NCI-H345 treated with DMSO at 0.1 percent for 48 hours (cell line): ENCODE measurements at regions not wholly inside any gene's neighbourhood (a gene's known extent, or its start where the extent isn't known, plus 50 kb on each side); places are given as distances from the start of the nearest gene placed in this dataset.

Source experiments
- DNase-seq: peaks from one replicate; lab custom pipeline; 2025; ENCODE audit not compliant: unreplicated experiment; lab: John Stamatoyannopoulos, UW

DNA sequence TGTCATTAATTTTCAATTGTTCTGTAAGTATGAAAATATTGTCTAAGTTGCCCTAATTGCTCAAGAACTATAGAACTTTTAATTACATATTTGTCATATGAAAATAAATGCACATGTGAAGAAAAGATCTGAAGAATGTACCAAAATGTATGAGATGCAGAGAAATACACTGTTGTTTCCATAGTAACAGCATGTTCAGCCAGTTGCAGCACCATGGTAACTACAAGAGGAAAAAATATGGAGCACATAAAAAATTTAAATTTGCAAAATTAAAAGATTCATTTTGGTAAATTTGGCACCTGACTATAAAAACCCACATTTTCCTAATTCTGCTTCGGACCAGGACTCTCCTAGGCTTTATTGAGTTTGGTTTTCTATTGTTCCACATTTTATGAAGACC, 1170.0 kb upstream of the MIR17HG start:
- DNase-seq: no peak

DNA sequence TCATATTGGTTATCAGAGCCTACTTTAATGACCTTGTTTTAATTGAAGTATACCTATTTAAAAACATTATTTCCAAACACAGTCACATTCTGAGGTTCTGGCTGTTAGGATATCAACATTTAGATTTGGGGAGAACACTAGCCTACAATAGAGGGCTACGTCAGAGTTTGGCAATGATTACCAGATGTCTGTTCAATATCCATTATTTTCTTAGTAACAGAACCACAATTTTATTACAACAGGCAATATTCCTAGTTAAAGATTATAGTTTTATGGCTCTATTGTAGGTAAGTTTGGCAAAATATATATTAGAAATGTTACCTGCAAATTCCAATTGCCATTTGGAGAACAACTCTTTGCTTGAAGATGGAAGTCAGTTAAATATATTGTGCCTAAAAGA, 1163.1 kb upstream of the MIR17HG start:
- DNase-seq: no peak

DNA sequence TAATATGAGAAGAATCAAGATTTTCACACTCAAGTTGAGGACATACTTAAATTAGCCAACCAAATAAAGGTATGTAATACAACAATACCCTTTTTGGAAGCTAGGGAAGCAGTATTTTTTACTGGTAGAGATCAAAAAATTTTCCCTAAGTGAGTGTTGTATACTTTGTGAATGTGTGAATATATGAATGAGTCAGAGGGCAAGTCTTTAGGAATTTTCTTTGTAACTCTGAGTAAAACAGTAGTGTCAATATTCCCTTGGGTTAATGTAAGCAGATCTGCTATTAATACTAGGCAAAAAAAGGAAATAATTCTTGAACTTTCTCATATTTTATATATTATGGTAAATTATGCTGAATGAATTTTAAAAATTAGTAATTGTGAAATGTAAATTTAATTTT, 1161.8 kb upstream of the MIR17HG start:
- no peak for DNase-seq

- no peak for DNase-seq
Measured at GRCh38 chr13:90187478-90188350, 1159.8 kb upstream of the MIR17HG start.

DNA sequence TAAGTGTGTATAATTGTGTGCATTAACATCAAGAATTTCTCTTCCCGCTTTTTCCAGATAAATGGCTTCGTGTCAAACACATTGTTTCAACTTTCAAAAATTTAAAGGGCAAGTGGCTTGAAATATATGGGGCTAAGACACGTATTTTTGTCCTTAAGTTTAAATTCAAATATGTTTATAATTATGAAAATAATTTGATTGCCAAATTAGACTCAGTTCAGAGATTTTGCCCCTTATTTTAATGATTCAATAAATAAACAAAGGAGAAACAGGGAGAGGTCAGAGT, 1159.2 kb upstream of the MIR17HG start:
- no peak for DNase-seq

GRCh38 chr13:90197722-90198121, 1149.8 kb upstream of the MIR17HG start:
- no peak for DNase-seq

DNA sequence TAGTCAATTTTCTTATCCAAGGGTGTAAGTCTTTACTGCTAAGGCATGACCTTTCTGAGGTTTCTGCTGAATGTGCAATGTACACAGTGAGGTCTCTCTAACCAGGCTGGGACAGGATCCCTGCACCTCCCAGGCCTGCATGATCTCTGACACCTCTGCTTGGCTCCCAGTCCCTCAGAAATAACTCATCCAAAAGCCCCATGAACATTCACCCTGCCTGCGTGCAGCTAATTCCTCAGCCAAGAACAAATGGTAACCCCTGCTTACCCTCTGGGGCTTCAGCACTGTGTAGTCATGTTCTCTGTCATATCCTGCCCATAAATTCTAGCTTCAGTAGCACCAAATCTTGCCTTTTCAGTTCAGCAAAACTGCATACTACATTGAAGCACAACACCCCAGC, 1146.3 kb upstream of the MIR17HG start:
- DNase-seq: no peak

DNA sequence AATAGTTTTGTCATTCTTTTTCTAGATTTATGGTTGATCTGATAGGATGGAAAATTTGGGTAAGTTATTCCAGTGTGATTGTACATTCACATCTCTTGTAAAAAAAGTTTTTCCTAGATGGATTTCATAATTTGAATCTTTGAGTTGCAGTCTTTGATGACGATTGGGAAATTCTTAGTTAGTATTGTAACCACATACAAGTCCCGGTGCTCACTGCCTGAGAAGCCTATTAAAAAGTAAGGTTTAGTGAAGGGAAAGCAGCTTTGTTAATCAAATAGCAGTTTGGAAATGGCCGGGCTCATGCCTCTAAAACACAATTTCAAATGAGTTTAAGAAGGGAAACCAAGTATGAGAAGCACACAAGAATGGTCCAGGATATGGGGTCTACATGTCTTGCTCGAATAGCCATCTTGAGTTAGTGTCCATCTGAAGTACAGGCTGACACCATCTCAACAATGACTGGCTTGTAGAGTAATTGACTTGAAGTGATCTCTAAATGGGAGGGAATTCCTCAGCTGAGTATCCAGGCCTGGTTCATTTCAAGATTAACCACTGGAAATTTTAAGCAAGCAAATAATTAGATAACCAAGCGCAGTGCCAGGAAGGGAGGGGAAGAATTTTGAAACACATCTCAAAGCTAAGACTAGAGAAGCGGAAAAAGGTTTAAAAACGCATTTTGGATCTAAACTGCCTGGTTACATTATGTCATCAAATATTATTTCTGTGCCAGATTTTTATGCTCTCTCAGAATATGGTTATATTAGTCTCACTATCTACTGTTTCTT, 1145.6 kb upstream of the MIR17HG start:
- no peak for DNase-seq

GRCh38 chr13:90205081-90205480, 1142.4 kb upstream of the MIR17HG start:
- DNase-seq: no peak

DNA sequence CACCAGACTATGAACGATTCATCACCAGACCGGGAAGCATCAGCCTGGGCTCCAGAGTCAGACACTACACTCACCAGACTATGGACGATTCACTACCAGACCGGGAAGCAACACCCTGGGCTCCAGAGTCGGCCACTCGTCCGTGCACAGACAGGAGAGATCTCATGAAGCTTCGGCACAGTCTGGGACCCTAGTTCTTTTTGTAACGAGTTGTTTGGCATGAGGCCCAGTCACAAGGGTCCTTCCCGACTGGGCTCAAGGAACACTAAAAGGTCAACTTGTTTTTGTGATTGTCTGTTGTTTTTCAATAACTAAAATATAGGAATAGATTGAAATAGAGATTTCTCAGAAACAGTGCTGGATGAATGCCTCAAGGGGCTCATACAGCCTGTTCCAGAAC, 1141.6 kb upstream of the MIR17HG start:
- DNase-seq: no peak

GRCh38 chr13:90217275-90217674, 1130.2 kb upstream of the MIR17HG start:
- DNase-seq: no peak

GRCh38 chr13:90222758-90223157, 1124.7 kb upstream of the MIR17HG start:
- DNase-seq: no peak

- no peak for DNase-seq
Measured at GRCh38 chr13:90230311-90230710, 1117.2 kb upstream of the MIR17HG start.

GRCh38 chr13:90232291-90232690, 1115.2 kb upstream of the MIR17HG start:
- DNase-seq: no peak

DNA sequence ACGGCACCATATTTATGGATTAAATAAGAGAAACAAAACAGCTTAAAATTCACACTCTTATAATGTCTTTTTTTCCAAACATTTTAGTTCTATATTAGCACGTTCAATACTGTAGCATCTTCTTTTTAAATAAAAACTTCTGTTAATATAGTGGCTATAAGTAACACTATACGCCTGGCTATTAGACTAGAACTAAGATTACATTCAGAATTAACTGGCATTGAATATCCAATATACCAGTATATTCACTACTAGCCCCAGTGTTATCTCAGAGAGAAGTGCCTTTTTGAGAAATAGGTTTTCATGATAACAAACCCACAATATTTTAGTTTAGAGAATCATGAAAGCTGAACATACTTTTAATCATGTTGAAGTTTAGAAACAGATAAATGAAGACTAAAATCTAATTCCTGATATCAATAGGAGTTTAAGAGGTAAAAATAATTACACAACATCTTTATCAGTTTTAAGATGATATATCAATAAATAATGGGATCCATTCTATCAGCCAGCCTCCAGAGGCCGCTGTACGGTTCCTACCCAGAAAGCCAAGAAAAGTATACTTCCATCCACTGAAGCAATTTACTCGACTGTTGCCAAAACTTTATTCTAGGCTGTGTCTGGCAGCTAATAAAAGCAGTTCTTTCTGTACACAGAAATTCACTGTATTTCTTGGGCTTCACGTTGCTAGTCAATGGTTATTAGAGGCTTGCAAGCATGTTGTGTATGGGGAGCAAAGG, 1113.4 kb upstream of the MIR17HG start:
- DNase-seq: no peak

DNA sequence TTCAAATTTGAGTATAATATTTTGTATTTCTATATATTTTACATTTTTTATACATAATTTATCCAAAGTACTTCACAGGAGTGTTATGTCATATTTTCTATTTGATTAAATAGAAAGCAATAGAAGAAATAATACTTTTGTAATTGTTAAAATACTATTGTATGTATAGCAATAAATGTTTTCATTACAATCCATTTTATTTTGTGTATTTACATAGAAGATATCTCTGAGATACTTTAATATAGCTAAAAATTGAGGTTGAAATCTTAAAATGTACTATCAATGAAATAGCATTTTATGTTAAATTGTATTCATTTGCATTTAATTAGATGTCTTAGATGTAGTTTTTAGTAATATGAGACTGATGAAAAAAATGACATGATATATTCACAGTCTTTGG, 1109.6 kb upstream of the MIR17HG start:
- no peak for DNase-seq

DNA sequence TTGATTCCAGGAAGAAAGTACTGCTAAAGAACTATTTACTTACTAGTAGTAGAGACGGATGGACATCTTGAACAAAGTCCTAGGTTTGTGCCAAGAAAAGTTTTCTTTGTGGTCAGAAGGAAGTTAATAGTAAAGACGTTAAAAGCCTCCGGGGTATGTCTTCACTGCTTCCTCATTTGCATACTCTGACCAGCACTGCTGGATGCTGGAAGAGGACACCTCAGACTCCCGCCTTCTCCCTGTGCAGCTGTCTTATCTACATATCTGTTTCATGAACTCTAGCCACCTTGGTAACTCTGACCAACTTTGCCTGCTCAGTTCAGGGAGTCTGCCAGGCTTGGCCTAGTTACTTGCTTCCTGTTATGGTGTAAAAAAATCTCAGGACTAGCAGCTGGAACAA, 1109.1 kb upstream of the MIR17HG start:
- no peak for DNase-seq

DNA sequence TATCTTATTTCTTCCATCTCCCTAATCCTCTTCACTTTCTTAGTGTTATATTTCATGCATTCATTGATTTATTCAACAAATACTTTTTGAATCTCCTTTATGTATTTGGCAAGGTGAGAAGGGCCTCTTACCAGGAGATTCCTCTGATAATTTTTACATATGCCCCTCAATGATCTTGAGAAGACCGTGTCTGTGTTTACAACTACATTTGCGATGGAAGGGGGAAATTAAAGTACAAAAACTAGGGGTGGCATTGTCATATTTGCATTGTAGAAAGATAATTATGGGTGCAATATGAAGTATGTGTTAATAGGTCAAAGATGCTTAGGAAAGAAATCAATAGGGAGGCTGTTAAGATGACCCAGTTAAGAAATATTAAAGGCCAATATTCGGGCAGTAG, 1108.4 kb upstream of the MIR17HG start:
- no peak for DNase-seq

GRCh38 chr13:90246005-90246404, 1101.5 kb upstream of the MIR17HG start:
- DNase-seq: no peak

- no peak for DNase-seq
Measured at GRCh38 chr13:90246687-90247345, 1100.7 kb upstream of the MIR17HG start.

DNA sequence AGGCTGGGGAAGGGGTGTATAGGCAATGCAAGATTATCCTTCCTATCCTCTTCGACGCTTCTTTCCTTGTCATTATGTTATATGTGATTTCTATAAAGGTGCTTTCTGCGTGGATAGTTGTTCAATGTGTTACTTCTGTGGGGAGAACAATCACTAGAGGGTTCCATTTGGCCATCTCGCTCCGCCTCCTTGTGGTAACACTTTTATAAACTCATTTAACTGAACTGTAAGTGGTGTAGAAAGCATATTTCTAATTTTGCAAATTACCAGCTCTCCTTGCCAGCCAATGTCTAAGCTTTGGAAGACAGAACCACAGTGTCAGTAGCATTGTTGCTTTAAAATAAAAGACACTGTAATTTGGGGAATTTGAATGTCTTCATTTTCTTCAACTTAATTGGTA, 1093.7 kb upstream of the MIR17HG start:
- DNase-seq: no peak
